Body of pancreas (tissue), 4 donors: ENCODE measurements at regions not wholly inside any gene's neighbourhood (a gene's known extent, or its start where the extent isn't known, plus 50 kb on each side); places are given as distances from the start of the nearest gene placed in this dataset.

ENCODE experiments used
- CTCF ChIP-seq, 7 experiments: fragments of 450-650 bp in 4 of 7; fragments of 200-600 bp in 3 of 7; sonication (generic) in 3 of 7; IDR thresholded peaks; one replicate each; pipeline ENCODE4 v1.5.1; 2016 to 2019; ENCODE audit warnings: antibody characterized with exemption in 7 of 7
- POLR2A ChIP-seq, 3 donors: fragments of 450-650 bp; IDR thresholded peaks; one replicate each; pipeline ENCODE4 v1.6.1; 2016; ENCODE audit warnings: antibody characterized with exemption in 3 of 3, mild to moderate bottlenecking in 2 of 3

GRCh38 chr6:49121970-49122369 is 341.1 kb downstream of the MMUT start:
- TF ChIP-seq POLR2A (IDR thresholded peaks at IDR 0.05) (no peak), CTCF (IDR thresholded peaks at IDR 0.05) (no peak)
